Renal cortical epithelial cell (primary cell): ENCODE measurements at regions not wholly inside any gene's neighbourhood (a gene's known extent, or its start where the extent isn't known, plus 50 kb on each side); places are given as distances from the start of the nearest gene placed in this dataset.

ENCODE experiments used
- DNase-seq: peaks from one replicate; pipeline ENCODE4 v3.0.0-alpha.2; 2011; ENCODE audit warnings: low read depth

DNA sequence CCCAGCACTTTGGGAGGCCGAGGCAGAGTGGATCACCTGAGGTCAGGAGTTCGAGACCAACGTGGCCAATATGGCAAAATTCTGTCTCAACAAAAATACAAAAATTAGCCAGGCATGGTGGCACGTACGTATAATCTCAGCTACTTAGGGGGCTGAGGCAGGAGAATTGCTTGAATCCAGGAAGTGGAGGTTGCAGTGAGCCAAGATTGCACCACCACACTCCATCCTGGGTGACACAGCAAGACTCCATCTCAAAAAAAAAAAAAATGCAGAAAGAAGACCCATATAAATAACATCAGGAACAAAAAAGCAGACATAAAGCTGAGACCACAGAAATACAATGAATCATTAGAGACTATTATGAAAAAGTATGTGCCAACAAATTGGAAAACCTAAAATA is 235.2 kb upstream of the VEPH1 start:
- DNase-seq, result no peak

DNA sequence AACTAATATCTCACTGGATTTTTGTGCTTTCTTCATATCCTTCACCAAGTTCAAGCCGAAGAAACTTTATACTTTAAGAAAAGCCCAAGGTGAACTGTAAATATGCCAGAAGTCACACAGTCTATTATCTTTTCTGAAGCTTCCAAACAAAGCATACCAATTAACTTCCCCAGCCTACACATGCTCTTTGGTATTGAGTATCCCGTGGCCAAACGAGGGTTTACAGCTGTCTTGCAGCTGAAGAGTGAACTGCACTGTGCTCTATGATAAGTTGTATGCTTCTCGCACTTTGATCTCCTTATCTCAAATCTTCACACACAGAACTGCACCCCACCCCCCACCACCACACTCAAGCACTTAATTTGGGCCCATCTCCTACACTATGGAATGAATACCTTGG is 215.6 kb upstream of the VEPH1 start:
- DNase-seq, result no peak

DNA sequence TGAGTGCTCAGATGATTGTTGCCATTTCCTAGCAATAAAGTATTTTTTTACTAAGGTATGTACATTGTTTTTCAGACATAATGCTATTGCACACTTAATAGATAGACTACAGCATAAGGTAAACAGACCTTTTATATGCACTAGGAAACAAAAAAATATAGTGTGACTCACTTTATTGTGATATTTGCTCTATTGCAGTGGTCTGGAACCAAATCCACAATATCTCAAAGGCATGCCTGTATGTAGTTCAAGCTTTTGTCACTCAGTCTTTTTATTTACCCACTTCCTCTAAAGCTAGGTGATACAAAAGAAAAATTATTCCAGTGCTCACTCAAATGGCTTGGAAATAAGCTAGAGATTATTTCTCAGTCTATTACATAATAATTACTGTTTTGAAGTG is 209.9 kb upstream of the VEPH1 start:
- DNase-seq, result no peak

DNA sequence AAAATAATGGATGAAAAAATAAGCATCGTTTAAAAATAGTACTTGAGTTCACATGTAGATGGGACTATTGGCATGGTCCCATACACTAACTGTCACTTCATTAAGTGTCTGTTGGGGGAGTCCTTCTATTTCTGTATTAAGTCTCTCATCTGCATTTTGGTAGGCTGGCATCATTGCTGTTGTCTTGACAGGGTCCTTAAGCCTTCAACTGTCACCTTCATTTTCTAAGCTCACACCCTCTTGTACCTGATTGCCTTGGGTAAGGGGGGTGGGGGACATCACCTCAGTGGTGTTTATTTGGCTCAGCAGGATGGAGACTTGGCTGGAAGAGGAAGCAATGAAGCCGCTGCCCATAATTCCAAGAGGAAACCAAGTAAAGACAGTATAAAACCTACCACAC is 202.0 kb upstream of the VEPH1 start:
- no peak for DNase-seq

DNA sequence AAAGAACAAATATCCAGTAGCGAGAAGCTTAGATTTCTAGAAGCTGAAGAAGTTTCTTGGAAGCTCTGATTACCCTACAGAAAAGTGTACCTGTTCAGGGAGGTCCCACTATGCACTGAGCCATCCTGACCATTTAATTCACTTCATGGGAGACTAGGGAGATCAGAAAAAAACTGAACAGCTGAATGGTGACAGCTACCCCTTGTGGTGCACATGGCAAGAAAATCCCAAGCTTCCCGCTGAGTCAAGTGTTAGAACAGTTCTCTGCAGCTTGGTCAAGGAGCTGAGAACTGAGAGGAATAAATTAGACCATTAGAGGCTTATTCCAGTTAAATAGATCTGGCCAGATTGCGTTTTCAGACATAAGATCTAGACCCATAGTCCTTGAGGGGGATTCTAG is 197.2 kb upstream of the VEPH1 start:
- no peak for DNase-seq

DNA sequence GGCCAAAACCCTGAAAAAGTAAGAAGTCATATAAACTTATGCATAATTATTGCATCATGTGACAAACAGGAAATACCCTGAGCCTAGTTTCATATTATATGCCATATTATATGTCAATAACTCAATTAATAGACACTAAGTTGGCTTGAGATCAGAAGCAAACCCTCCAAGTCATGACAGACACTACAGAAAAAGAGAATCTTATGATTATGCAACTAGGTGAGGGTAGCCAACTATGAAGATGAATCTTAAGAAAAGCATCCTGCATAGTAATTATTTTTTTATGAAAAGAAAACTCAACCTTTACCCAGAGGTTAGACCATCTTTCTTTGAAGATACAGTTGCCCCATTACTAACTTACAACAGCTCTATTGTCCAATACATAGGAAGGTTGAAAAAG is 192.4 kb upstream of the VEPH1 start:
- DNase-seq, result no peak

DNA sequence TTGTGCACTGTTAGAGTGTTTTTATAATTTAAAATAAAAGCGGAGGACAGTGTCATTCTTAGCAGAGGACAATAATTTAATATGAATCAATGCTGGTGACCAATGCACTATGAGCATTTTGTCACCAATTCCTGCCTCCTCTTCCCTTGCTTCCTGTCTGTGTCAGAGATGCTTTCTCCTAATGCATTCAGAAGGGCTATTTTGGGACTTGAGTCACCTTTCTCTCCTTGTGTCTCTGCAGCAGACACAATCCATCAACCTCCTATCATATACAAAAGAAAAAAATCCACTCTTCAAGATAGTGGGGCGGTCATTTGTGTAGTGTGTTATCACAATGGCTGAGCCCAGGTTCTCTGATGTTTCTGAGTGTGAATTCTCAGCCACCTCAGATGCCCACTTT is 191.9 kb upstream of the VEPH1 start:
- DNase-seq, result no peak

DNA sequence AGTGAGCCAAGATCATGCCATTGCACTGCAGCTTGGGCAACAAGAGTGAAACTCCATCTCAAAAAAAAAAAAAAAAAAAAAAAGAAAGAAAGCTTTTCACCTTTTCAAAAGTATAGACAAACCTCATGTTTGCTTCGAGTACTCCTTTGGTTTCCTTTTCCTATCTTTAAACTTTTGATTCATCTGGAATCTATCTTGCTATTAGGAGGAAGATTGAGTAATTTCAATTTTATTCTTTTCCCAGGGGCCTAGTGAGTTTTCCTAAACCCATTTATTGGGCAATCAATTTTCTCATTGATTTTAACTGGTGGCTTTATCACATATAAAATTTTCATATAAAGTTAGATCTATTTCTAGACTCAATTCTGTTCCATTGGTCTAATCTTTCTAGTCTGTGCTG is 190.5 kb upstream of the VEPH1 start:
- DNase-seq, result no peak

DNA sequence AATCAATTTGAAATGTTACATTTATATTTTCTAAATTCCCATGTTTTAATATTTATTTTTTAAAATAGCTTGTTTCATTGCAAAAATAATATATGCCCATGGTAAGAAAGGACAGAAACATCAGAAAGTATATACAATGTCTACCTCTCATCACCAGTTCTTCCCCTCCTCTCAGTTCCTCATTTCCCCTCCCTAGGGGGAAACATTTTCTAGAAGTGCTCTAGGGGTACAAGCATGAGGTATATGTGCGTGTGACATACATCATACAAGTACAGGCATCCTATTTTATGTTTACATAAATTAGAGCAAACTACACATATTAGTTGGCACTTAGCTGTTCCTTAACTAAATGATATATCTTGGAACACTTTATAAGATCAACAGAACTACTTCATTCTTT is 189.3 kb upstream of the VEPH1 start:
- DNase-seq, result no peak

DNA sequence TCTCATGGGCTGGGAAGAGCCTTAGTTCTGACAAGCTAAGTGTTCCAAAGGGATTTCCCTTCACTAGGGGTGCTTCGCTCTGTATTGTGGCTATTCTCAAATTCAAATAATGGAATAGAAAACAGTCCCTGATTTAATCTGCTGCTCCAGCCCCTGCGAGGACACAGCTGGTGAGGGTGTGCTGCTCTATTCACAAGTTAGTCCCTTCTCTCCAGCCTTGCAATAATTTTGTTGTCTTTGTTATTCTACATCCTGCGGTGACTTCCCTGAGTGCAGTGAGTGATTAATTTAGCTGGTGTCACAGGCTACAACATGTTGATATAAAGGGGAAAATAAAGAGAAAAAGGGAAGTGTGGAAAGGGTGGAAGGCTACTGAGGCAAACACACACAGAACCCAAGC is 180.5 kb upstream of the VEPH1 start:
- DNase-seq, result no peak

DNA sequence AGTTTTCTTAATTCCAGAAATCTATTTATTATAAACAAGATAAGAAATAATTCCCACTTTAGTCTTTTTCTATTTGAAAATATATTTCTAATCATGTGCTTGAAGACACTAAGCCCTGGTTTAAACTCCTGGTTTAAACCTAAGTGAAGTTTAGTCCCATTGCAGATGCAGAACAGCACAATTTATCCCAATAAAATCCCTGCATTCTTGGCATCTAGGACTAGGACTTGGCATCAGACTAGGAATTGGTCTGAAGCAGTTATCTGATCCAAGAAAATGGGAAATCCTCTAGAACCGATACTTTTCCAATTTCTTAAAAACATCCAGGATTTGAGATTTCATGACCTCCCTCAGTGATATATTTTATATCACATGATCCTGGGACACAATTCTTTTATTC is 168.8 kb upstream of the VEPH1 start:
- no peak for DNase-seq

DNA sequence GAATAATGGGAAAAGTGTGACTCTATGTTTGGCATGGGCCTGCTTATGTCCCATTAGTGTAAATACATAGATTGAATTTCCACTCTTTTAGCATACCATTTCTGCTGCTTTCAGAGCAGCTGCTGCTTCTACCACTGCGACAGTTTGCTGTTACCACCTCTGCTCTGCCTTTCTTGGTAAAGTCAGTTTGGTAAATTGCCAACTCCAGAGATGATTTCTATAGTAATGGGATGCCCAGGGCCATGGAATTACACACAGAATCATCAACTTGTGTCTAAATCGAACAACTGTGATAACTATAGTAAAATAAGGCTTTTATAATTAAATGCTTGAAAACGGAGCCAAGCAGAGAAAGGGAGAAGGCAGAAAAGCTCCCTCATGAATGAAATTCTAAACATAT is 168.4 kb upstream of the VEPH1 start:
- DNase-seq, result no peak

DNA sequence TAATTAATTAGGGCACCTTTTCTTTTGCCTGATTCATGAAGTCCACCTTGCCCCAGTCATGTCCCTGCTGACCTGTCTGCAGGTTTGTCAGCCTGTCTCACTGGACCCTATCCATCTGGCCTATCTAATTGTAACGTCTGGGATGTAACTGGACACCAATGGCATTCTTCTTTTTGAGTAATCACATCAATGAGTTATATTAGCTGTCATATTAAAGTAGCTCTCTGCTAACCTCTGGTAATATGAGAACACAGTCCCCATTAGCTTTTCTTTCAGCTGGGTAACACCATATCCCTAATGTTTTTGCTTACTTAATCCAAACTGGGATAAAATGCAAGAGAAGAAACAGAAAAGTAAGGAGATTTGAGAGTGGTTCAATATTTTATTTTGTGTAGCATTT is 166.2 kb upstream of the VEPH1 start:
- DNase-seq, result no peak

DNA sequence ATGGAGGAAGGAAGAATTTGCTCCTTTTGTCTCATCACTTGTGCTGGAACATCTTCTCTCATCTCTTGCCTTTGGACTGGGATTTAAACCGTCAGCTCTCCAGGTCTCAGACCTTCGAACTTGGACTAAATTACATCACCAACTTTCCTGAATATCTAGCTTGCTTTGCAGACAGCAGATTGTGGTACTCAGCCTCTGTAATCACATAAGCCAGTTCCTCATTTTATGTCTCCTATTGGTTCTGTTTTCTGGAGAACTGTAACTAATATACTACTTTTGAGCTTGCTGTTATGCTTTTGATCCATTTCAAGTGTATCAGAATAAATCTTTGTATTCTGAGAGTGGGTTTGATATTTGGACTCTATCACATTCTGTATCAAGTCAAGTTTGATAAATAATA is 164.3 kb upstream of the VEPH1 start:
- no peak for DNase-seq

DNA sequence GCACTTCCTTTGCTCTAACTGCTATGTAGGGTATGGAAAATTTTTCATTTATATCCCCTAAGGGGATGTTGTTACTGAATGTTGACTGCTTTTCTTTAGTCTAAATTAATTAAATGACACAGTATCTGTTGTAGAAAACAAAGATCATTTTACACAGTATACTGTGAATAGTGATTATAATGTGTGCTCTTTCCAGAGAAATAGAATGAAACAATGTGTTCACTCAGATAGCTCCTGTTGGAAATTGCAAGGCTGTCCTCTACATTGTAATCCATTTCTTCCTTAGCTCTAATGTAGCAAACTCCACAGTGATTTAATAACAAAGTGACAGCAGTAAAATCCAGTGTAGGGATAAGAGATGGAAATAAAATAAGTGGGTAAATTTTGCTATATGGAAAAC is 159.0 kb upstream of the VEPH1 start:
- no peak for DNase-seq

DNA sequence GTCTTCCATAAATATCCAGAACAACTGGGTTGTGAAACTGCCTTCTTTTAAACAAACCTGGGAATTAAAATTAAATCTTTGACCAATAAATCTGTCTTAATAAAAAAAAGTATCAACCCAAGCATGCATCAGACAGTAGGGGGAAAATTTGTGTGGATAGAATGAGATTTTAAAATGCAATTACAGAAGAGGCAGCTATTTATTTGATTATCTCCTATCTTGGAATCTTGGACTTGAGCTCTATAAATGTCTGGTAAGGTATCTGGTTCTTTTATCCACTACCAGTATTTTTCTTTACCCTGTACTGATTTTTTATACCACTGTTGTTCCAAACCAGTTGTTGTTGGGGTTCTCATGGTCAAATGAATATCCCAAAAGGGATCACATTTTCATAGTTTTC is 157.6 kb upstream of the VEPH1 start:
- no peak for DNase-seq

DNA sequence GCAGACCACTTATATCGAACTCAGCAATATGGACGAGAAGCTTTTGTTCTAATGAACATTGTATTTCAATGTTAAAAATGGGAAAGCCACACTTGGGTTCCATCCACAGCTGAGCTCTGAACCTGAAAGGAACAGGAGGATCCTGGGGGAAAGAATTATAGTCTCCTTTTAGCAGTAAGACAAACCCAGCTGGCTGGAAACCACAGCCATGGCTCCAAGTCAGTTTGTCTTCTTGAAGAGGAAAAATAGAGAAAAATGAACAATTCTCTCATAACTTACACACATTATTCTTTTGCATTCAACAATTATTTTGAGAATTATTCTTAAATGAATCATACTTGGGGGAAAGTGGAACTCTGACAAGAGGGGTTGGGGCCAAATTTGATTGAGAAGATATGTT is 149.2 kb upstream of the VEPH1 start:
- DNase-seq, result no peak

DNA sequence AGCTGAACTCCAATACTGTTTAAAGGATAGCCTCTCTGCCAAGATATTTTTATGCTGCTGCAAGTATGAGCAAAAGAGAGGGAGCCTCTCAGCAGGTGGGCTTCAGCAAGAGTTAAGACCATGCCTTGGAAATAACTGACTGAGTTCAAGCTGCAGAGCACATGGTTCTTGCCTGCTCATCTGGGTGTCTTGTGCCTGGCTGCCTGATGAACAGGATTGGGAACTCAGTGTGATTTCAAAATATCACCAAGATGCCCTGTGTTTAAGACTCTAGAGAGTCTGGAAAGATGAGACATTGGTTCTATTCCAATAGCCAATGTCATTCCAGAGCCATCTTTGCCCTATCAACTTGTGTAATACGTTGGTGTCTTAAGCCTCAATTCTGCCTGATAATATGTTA is 147.5 kb upstream of the VEPH1 start:
- no peak for DNase-seq

DNA sequence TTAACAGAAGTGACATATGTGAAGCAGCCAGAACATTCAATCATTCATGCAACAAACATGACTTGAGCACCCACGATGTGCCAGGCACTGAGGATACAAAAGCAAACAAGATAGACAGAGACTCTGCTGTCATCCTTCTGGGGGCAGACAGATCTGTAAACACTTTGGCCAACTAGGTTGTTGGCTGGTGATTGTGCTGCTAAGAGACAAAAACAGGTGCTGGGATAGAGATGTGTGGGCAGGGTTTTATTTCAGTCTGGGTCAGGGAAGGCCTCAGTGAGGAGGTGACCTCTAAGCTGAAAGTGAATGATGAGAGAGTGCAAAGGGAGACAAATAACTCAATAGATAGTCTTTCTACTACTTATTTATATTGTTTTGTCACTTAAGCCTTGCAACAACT is 147.0 kb upstream of the VEPH1 start:
- DNase-seq, result no peak

DNA sequence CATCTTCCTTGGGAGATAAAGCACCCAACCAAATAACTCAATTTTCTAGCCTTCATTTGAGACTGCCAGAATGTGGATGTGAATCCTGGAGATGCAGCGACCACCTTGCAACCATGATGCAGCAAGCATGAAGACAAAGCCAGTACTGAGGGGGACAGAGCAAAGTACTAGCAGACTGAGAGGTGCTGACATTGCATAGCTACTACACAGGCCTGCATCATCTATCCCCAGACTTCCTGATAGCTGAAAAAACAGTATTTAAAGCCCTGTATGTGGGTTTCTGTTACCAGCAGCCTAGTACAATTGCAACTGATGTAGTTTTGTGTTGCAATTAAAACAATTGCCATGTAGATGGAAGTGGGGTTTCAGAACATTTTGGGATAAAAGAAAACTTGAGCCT is 146.3 kb upstream of the VEPH1 start:
- no peak for DNase-seq

DNA sequence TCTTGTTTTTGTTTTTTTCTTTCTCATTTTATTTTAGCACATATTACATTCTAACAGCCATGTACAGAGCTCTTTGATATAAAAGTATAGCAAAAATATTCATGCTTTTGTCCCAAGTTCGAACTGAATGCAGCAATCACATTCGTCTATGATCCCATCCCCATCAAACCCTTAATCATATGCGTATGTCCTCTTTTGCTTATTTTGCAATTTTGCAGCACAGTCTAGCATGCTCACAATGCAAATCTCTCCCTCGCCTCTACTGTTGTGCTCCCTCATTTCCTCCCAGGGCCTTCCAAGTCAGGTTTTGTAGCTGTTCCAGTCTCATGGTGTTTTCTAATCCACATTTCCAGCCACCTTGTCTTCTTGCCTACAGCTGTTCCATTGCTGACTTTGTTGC is 144.6 kb upstream of the VEPH1 start:
- DNase-seq, result no peak

DNA sequence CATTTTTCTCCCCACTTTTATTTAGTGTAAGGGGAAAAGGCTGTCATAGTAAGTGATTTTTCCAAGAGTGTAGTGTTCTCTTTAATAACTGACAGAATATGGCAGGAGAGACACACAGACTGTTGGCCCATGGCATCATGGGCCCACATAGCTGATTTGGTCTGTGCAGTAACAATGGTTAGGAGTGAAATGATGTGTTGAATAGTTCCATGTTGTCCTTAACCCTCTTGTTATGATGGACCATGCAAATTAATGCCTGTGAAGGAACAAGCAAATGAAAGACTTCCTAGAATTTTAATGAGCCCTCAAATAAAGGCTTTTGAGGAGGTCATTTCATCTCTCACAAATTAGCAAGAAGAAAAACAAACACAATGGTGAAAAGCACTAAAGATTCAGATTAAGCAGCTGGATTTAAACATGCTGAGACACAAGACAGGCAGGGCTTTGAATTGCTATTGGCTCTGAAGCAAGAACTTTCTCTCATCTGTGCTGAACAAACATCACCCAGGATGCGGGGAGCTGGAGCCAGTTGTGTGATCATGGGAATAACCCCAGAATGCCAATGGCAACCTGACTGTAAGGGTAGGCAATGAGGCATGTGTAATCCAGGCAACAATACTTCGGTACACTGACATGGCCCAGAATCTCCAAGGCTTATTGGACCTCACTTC is 136.7 kb upstream of the VEPH1 start:
- no peak for DNase-seq

DNA sequence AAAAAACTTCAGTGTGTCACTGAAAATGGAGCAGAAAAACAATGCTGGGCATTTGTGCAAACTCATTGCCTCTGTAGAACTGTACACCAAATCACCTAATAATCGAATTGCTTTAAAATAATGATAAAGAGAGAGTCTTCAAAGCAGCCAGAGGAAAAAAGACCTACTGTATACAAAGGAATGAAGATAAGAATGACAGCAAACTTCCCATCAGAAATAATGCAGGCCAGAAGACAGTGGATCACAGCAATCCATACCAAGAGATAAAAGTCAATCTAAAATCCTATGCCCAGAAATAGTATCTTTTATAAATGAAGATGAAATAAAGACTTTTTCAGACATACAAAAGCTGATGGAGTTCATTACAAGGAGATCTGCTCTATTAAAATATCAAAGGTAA is 134.7 kb upstream of the VEPH1 start:
- no peak for DNase-seq

DNA sequence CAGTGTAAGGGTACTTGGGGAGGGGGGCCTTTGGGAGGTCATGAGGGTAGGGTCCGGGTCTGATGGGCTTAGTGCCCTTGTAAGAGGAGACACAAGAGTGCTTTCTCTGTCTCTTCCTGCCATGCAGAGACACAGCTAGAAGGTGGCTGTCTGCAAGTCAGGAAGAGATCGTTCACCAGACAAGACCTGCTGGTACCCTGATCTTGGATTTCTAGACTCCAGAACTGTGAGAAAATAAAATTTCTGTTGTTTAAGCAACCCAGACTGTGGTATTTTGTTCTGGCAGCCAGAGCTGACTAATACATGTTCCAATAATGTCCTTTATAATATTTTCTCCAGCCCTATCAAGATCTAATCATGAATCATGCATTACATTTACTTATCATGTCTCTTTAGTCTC is 130.0 kb upstream of the VEPH1 start:
- no peak for DNase-seq

DNA sequence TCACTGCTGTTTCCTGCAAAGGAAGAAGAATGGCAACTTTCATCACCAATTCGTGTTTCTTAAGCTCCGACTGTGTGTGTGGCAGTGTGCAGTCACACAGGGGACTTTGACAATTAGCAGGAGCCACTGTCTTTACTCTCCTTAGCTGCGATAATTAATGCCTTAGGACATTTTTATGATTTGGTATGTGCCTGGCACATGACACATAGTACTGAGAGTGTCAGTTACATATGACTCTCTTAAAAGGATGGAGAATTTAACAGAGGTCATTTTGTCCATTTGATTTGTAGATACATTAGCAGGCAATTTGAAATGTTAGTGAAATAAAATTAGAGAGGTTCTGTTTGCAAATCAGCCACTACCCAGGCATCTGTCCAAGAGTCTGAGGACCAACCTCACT is 128.9 kb upstream of the VEPH1 start:
- DNase-seq, result no peak
